Prostate gland (tissue), 2 donors: ENCODE measurements at regions not wholly inside any gene's neighbourhood (a gene's known extent, or its start where the extent isn't known, plus 50 kb on each side); places are given as distances from the start of the nearest gene placed in this dataset.

Experiments used
- POLR2A ChIP-seq: fragments of 450-650 bp; IDR thresholded peaks from one replicate; pipeline ENCODE4 v1.6.1; 2016; ENCODE audit warnings: antibody characterized with exemption, mild to moderate bottlenecking
- TF ChIP-seq, protein P1 (sequence below), 4 experiments: fragments of 200-600 bp in 2 of 4; fragments of 450-650 bp in 2 of 4; sonication (generic) in 2 of 4; IDR thresholded peaks; 1 replicate in 3 of 4; 2 replicates in 1 of 4; pipeline ENCODE4 v1.5.1; 2016 to 2019; ENCODE audit warnings: antibody characterized with exemption in 4 of 4, mild to moderate bottlenecking in 2 of 4, moderate library complexity in 2 of 4

DNA sequence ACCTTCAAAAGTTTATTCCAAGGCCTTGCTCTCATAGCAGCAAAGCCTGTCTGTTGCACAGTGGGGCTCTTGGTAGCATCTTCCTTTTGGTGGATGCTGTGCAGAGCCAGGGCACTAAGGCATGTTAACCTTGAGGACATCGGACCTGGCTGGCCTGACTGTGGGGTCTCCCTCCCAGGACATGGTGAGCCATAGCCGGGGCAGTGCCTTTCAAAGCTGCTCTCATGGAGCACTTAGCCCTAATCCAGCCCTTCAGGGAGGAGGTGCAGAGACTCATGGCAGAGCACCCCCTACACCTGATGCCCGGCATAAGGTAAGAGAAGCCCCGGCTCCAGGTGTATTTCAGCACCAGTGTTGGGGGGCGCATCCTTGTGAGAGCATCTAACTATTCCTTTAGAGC lies 941.4 kb upstream of the ZNF722 start:
- no peak for TF ChIP-seq POLR2A
- TF ChIP-seq, protein P1, sequence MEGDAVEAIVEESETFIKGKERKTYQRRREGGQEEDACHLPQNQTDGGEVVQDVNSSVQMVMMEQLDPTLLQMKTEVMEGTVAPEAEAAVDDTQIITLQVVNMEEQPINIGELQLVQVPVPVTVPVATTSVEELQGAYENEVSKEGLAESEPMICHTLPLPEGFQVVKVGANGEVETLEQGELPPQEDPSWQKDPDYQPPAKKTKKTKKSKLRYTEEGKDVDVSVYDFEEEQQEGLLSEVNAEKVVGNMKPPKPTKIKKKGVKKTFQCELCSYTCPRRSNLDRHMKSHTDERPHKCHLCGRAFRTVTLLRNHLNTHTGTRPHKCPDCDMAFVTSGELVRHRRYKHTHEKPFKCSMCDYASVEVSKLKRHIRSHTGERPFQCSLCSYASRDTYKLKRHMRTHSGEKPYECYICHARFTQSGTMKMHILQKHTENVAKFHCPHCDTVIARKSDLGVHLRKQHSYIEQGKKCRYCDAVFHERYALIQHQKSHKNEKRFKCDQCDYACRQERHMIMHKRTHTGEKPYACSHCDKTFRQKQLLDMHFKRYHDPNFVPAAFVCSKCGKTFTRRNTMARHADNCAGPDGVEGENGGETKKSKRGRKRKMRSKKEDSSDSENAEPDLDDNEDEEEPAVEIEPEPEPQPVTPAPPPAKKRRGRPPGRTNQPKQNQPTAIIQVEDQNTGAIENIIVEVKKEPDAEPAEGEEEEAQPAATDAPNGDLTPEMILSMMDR (IDR thresholded peaks at IDR 0.05), result no peak
